NCI-H146 treated with DMSO at 0.1 percent for 48 hours (cell line): ENCODE measurements at regions not wholly inside any gene's neighbourhood (a gene's known extent, or its start where the extent isn't known, plus 50 kb on each side); places are given as distances from the start of the nearest gene placed in this dataset.
"Not testable (repeated sequence)": the region's sequence is repeated elsewhere in the genome, so short reads cannot be mapped to it uniquely, and the experiment has no call there.

ENCODE experiments used
- DNase-seq: peaks from one replicate; lab custom pipeline; 2025; ENCODE audit not compliant: unreplicated experiment; lab: John Stamatoyannopoulos, UW

GRCh38 chr1:189237008-189237407 lies 1240.7 kb downstream of the BRINP3 start:
- DNase-seq, result no peak

- DNase-seq, result no peak
These were observed 1223.9 kb downstream of the BRINP3 start for GRCh38 chr1:189253601-189254350.

GRCh38 chr1:189261128-189261527 lies 1216.5 kb downstream of the BRINP3 start:
- not testable (repeated sequence) for DNase-seq

- DNase-seq, result no peak
These were observed 1208.7 kb downstream of the BRINP3 start for GRCh38 chr1:189269011-189269410.

- no peak for DNase-seq
These were observed 1203.4 kb downstream of the BRINP3 start for GRCh38 chr1:189274267-189274666.

- DNase-seq, result no peak
These were observed 1201.9 kb downstream of the BRINP3 start for GRCh38 chr1:189275796-189276195.

GRCh38 chr1:189289346-189289745 lies 1188.3 kb downstream of the BRINP3 start:
- no peak for DNase-seq

GRCh38 chr1:189301235-189301634 lies 1176.4 kb downstream of the BRINP3 start:
- no peak for DNase-seq

GRCh38 chr1:189305279-189305678 lies 1172.4 kb downstream of the BRINP3 start:
- DNase-seq, result no peak

- no peak for DNase-seq
These were observed 1165.7 kb downstream of the BRINP3 start for GRCh38 chr1:189311915-189312314.

- DNase-seq, result no peak
These were observed 1165.2 kb downstream of the BRINP3 start for GRCh38 chr1:189312499-189312898.

GRCh38 chr1:189313488-189313887 lies 1164.2 kb downstream of the BRINP3 start:
- no peak for DNase-seq

- no peak for DNase-seq
These were observed 1162.4 kb downstream of the BRINP3 start for GRCh38 chr1:189315035-189315901.

GRCh38 chr1:189323091-189323490 lies 1154.6 kb downstream of the BRINP3 start:
- no peak for DNase-seq

GRCh38 chr1:189331071-189331470 lies 1146.6 kb downstream of the BRINP3 start:
- DNase-seq, result not testable (repeated sequence)

GRCh38 chr1:189336115-189337100 lies 1141.3 kb downstream of the BRINP3 start:
- DNase-seq, result no peak

GRCh38 chr1:189349607-189350006 lies 1128.1 kb downstream of the BRINP3 start:
- no peak for DNase-seq

- no peak for DNase-seq
These were observed 1126.6 kb downstream of the BRINP3 start for GRCh38 chr1:189350983-189351616.

GRCh38 chr1:189351960-189352359 lies 1125.7 kb downstream of the BRINP3 start:
- DNase-seq, result no peak

GRCh38 chr1:189356206-189356605 lies 1121.5 kb downstream of the BRINP3 start:
- DNase-seq, result no peak
